ENCODE measurements at regions not wholly inside any gene's neighbourhood (a gene's known extent, or its start where the extent isn't known, plus 50 kb on each side); places are given as distances from the start of the nearest gene placed in this dataset.

DNA sequence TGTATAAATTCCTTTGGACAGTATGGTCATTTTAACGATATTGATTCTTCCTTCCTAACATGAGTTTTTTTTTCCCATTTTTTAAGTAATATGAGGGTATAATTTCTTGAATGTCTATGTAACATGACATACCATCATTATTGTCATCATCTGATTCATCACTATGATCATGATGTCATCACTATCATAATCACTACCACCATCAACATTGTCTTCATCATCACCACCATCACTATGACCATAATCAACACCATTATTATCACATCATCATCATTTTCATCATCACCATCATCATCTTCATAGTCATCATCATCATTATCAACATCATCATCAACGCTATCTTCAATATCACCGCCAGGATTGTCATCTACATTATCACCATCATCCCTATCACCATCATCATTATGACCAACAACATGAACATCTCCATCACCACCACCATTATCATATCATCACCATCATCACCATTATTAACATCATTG, 1377.2 kb downstream of the CDY2B start:
- H3K27me3 ChIP-seq: no peaks in the 10 kb centered on the region
- no peaks in the 10 kb centered on the region for H3K9me3 ChIP-seq (replicated peaks in 1 of 3)
- WGBS, 4 donors: 78 to 87% methylated on average over 3 of the region's 3 CpGs; no CpG with 5 or more reads in 2 of the 4 donors
- TF ChIP-seq POLR2A (IDR thresholded peaks at IDR 0.05) (no peak), CTCF (IDR thresholded peaks at IDR 0.05) (no peak)
- intact Hi-C loops (cut with DNase I): no loop called here
- no peaks in the 10 kb centered on the region for H3K36me3 ChIP-seq (replicated peaks in 1 of 2)
- no peak for DNase-seq
- H3K4me3 ChIP-seq: no peak overlapping the region
- no peaks in the 10 kb centered on the region for H3K4me1 ChIP-seq (replicated peaks in 1 of 2)
- no peak overlapping the region for H3K27ac ChIP-seq

DNA sequence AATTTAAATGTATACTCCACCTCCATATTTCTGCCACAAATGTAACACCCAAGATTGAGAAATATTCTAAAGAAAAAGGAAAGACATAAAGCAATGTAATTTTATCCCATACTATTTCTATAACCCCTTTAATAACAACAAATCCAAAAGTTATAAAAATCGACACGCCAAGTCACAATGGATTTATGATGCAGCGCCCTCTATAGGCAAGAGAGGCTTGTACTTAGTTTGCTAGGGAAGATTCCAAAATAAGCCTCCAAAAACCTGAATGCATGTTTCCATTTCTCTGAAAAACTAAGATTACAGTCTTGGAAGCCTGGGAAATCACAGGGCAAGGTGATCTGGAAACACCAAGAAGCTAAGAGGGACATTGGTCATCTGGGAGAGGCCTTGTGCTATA, 1389.3 kb downstream of the CDY2B start:
- Histone ChIP-seq H3K4me1 (replicated peaks in 1 of 2) (no peaks in the 10 kb centered on the region), H3K4me3 (no peak overlapping the region), H3K9me3 (replicated peaks in 1 of 3) (no peaks in the 10 kb centered on the region), H3K27ac (no peak overlapping the region), H3K36me3 (replicated peaks in 1 of 2) (no peaks in the 10 kb centered on the region), H3K27me3 (no peaks in the 10 kb centered on the region)
- intact Hi-C loops (cut with DNase I): no loop called here
- TF ChIP-seq CTCF (IDR thresholded peaks at IDR 0.05) (no peak), POLR2A (IDR thresholded peaks at IDR 0.05) (no peak)
- DNase-seq: no peak
- WGBS, 4 donors: 65 to 69% methylated on average over 3 of the region's 3 CpGs; no CpG with 5 or more reads in 2 of the 4 donors

GRCh38 chrY:16486696-16487215, 1393.3 kb downstream of the CDY2B start:
- H3K27ac ChIP-seq: no peak overlapping the region
- 48 to 57% methylated on average over 2 of the region's 2 CpGs; no CpG with 5 or more reads in 2 of the 4 donors for WGBS, 4 donors
- TF ChIP-seq CTCF (IDR thresholded peaks at IDR 0.05) (no peak), POLR2A (IDR thresholded peaks at IDR 0.05) (no peak)
- H3K9me3 ChIP-seq (replicated peaks in 1 of 3): no peaks in the 10 kb centered on the region
- intact Hi-C loops (cut with DNase I): no loop called here
- no peaks in the 10 kb centered on the region for H3K36me3 ChIP-seq (replicated peaks in 1 of 2)
- no peaks in the 10 kb centered on the region for H3K4me1 ChIP-seq (replicated peaks in 1 of 2)
- H3K27me3 ChIP-seq: no peaks in the 10 kb centered on the region
- H3K4me3 ChIP-seq: no peak overlapping the region
- no peak for DNase-seq

GRCh38 chrY:16480031-16480430, 1400.0 kb downstream of the CDY2B start:
- Histone ChIP-seq H3K4me1 (replicated peaks in 1 of 2) (no peaks in the 10 kb centered on the region), H3K36me3 (replicated peaks in 1 of 2) (no peaks in the 10 kb centered on the region), H3K9me3 (replicated peaks in 1 of 3) (no peaks in the 10 kb centered on the region), H3K4me3 (no peak overlapping the region), H3K27me3 (no peaks in the 10 kb centered on the region), H3K27ac (no peak overlapping the region)
- TF ChIP-seq POLR2A (IDR thresholded peaks at IDR 0.05): no peak
- no peak for TF ChIP-seq CTCF (IDR thresholded peaks at IDR 0.05)
- no peak for DNase-seq
- intact Hi-C loops (cut with DNase I): no loop called here

All from adrenal gland (tissue), 9 donors.